Lung (tissue), 11 donors: ENCODE measurements at regions not wholly inside any gene's neighbourhood (a gene's known extent, or its start where the extent isn't known, plus 50 kb on each side); places are given as distances from the start of the nearest gene placed in this dataset.
A peak's percentile ranks its signal among the peaks of the same experiment; 100 is the strongest.

Source experiments
- ATAC-seq: fragments of 200-7000 bp; cut with Tn5 transposase; one replicate; pipeline ENCODE4 v1.9.1; 2020; ENCODE audit warnings: moderate number of reproducible peaks; ENCODE audit not compliant: insufficient read depth, low FRiP score
- DNase-seq, 3 donors: peaks; one replicate each; pipeline ENCODE4 v3.0.0-alpha.2; 2013 to 2017
- H3K27ac ChIP-seq, 2 donors: one replicate each; pipeline ENCODE4 v1.5.1; 2013; ENCODE audit warnings: mild to moderate bottlenecking in 2 of 2, moderate library complexity in 2 of 2, control low read depth in 1 of 2, inconsistent platforms in 1 of 2, low read depth in 1 of 2, low read length in 1 of 2
- H3K27me3 ChIP-seq, 3 donors: one replicate each; pipeline ENCODE4 v1.5.1; 2013; ENCODE audit warnings: low read length in 2 of 3; ENCODE audit not compliant: control insufficient read depth in 3 of 3, insufficient read depth in 3 of 3
- H3K36me3 ChIP-seq, 4 donors: one replicate each; pipeline ENCODE4 v1.5.1; 2013; ENCODE audit warnings: low read length in 4 of 4, mild to moderate bottlenecking in 1 of 4, moderate library complexity in 1 of 4; ENCODE audit not compliant: control insufficient read depth in 4 of 4, insufficient read depth in 4 of 4
- H3K4me1 ChIP-seq, 5 donors: one replicate each; pipeline ENCODE4 v1.5.1; 2013; ENCODE audit warnings: low read length in 5 of 5, mild to moderate bottlenecking in 2 of 5, moderate library complexity in 1 of 5; ENCODE audit not compliant: control insufficient read depth in 5 of 5, insufficient read depth in 5 of 5
- H3K4me3 ChIP-seq: one replicate; pipeline ENCODE4 v1.5.1; 2013; ENCODE audit warnings: mild to moderate bottlenecking, control low read depth, moderate library complexity
- H3K9ac ChIP-seq, 2 donors: one replicate each; pipeline ENCODE4 v1.5.1; 2013; ENCODE audit warnings: low read length in 2 of 2, control low read depth in 1 of 2; ENCODE audit not compliant: insufficient read depth in 1 of 2
- H3K9me3 ChIP-seq, 4 donors: one replicate each; pipeline ENCODE4 v1.5.1; 2013; ENCODE audit warnings: low read length in 3 of 4, mild to moderate bottlenecking in 1 of 4, moderate library complexity in 1 of 4; ENCODE audit not compliant: control insufficient read depth in 4 of 4, insufficient read depth in 3 of 4
- CTCF ChIP-seq: IDR thresholded peaks from 2 replicates; pipeline ENCODE4 v1.5.1; 2012; ENCODE audit warnings: mild to moderate bottlenecking; ENCODE audit errors: control extremely low read depth, extremely low read depth
- WGBS, 2 donors: extraction: QIAGEN DNeasy Blood & Tissue Kit; methylation state at CpG; one replicate each; pipeline ENCODE4 v1.1.7; 2013; 5-methylcytosine and 5-hydroxymethylcytosine counted together
- donor health status: control.
- donor health status: control.
- donor health status: Bipolar disorder and iron deficiency.
- donor health status: healthy.
- donor health status: DM: yes; HTN: yes; CAD: no.

DNA sequence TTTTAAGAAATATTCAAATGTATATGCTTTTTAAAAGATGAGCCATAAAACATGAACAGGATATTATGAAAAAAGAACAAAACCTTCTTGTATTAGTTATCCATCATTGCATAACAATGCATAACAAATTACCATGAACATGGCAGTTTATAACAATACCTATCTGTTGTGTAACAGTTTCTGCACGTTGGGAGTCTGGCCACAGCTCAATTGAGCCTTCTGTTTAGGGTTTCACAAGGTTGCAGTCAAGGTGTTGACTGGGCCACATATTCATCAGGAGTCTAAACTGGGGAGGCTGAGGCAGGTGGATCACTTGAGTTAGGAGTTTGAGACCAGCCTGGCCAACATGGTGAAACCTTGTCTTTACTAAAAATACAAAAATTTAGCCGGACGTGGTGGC lies 149.4 kb upstream of the SMLR1 start:
- H3K27ac ChIP-seq: no peak overlapping the region
- H3K4me3 ChIP-seq: no peak overlapping the region
- no peak overlapping the region for H3K9ac ChIP-seq
- DNase-seq (no peak), ATAC-seq (no peak)
- no peak for TF ChIP-seq CTCF
- H3K4me1 ChIP-seq: peaks cover 0 to 4% (median 0%) of the 10 kb centered on the region in 5 donors
- 67 to 86% methylated on average over 3 of the region's 3 CpGs for WGBS, 2 donors
- peaks cover 0 to 2% (median 0%) of the 10 kb centered on the region in 4 donors for H3K9me3 ChIP-seq
- no peaks in the 10 kb centered on the region for H3K36me3 ChIP-seq
- H3K27me3 ChIP-seq: no peaks in the 10 kb centered on the region

DNA sequence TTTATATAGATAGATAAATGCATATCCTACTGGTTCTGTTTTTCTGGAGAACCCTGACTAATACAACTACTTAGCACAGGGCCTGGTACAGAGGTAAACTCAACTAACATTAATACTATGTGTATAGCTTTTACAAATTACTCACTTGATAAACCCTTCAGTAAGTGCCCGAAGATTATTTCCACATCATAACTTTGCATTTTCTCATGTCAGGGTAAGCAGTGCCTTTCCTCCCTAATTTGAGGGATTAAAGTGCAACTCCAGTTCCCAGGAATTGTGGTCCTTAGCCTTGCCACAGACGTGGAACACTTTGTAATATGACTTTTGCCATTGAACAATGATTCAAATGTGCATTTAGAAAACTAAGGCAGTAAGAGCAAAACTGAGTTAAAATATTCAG lies 147.5 kb upstream of the SMLR1 start:
- ATAC-seq: peak; percentile 5
- no peak overlapping the region for H3K9ac ChIP-seq
- H3K4me1 ChIP-seq: peaks cover 0 to 4% (median 0%) of the 10 kb centered on the region in 5 donors
- H3K36me3 ChIP-seq: no peaks in the 10 kb centered on the region
- WGBS, 2 donors: 37 to 68% methylated on average over 2 of the region's 2 CpGs
- no peak for DNase-seq
- H3K27me3 ChIP-seq: no peaks in the 10 kb centered on the region
- no peak overlapping the region for H3K27ac ChIP-seq
- no peak overlapping the region for H3K4me3 ChIP-seq
- peaks cover 0 to 4% (median under 1%) of the 10 kb centered on the region in 4 donors for H3K9me3 ChIP-seq
- TF ChIP-seq CTCF: no peak

- no peak overlapping the region for H3K27ac ChIP-seq
- H3K4me1 ChIP-seq: peaks cover 0 to 4% (median 0%) of the 10 kb centered on the region in 5 donors
- peaks cover 0 to 4% (median under 1%) of the 10 kb centered on the region in 4 donors for H3K9me3 ChIP-seq
- WGBS, 2 donors: 58 to 65% methylated on average over 3 of the region's 3 CpGs
- no peak overlapping the region for H3K9ac ChIP-seq
- DNase-seq (no peak), ATAC-seq (peak; percentile 56)
- TF ChIP-seq CTCF: no peak
- no peaks in the 10 kb centered on the region for H3K36me3 ChIP-seq
- H3K4me3 ChIP-seq: no peak overlapping the region
- H3K27me3 ChIP-seq: no peaks in the 10 kb centered on the region
Measured at GRCh38 chr6:130680116-130680515, 147.1 kb upstream of the SMLR1 start.

- Histone ChIP-seq H3K36me3 (no peaks in the 10 kb centered on the region), H3K9ac (no peak overlapping the region), H3K27me3 (no peaks in the 10 kb centered on the region), H3K9me3 (peaks cover 0 to 4% (median under 1%) of the 10 kb centered on the region in 4 donors), H3K4me1 (peaks cover 0 to 4% (median 0%) of the 10 kb centered on the region in 5 donors), H3K4me3 (no peak overlapping the region), H3K27ac (peak overlapping the region in 1 of 2 donors; percentile 45)
- 53 to 72% methylated on average over 1 of the region's 1 CpG for WGBS, 2 donors
- TF ChIP-seq CTCF: no peak
- DNase-seq (peak in 2 of 3 donors; percentile 22 to 56), ATAC-seq (no peak)
Measured at GRCh38 chr6:130681028-130681427, 146.2 kb upstream of the SMLR1 start.
